Spleen (tissue), 11 donors: ENCODE measurements at regions not wholly inside any gene's neighbourhood (a gene's known extent, or its start where the extent isn't known, plus 50 kb on each side); places are given as distances from the start of the nearest gene placed in this dataset.

Source experiments
- DNase-seq: peaks from one replicate; pipeline ENCODE4 v3.0.0-alpha.2; 2020
- H3K27ac ChIP-seq, 8 donors: fragments of 200-600 bp; sonication (generic) in 7 of 8; 1 replicate in 4 of 8; 2 replicates in 4 of 8; pipeline versions ENCODE4 v1.5.0 to v1.8.0; 2016 to 2021; ENCODE audit warnings: inconsistent platforms in 4 of 8, mild to moderate bottlenecking in 4 of 8, moderate library complexity in 1 of 8
- H3K27me3 ChIP-seq, 7 donors: fragments of 200-600 bp; sonication (generic) in 6 of 7; replicated peaks in 1 of 7; 1 replicate in 4 of 7; 2 replicates in 3 of 7; pipeline versions ENCODE4 v1.5.0 to v1.8.0; 2016 to 2021; ENCODE audit warnings: inconsistent platforms in 3 of 7, mild to moderate bottlenecking in 1 of 7
- H3K36me3 ChIP-seq, 6 donors: fragments of 200-600 bp; sonication (generic) in 5 of 6; 1 replicate in 4 of 6; 2 replicates in 2 of 6; pipeline versions ENCODE4 v1.5.0 to v1.8.0; 2016 to 2021; ENCODE audit warnings: inconsistent platforms in 2 of 6
- H3K4me1 ChIP-seq, 6 donors: fragments of 200-600 bp; sonication (generic) in 5 of 6; 1 replicate in 3 of 6; 2 replicates in 3 of 6; pipeline versions ENCODE4 v1.5.0 to v1.8.0; 2016 to 2021; ENCODE audit warnings: inconsistent platforms in 3 of 6
- H3K4me3 ChIP-seq, 8 donors: fragments of 200-600 bp; sonication (generic) in 7 of 8; 1 replicate in 4 of 8; 2 replicates in 4 of 8; pipeline versions ENCODE4 v1.5.0 to v1.8.0; 2016 to 2021; ENCODE audit warnings: inconsistent platforms in 4 of 8, mild to moderate bottlenecking in 4 of 8, moderate library complexity in 2 of 8
- H3K9me3 ChIP-seq, 8 donors: fragments of 200-600 bp; sonication (generic) in 7 of 8; 1 replicate in 4 of 8; 2 replicates in 4 of 8; pipeline versions ENCODE4 v1.5.0 to v1.8.0; 2016 to 2021; ENCODE audit warnings: inconsistent platforms in 4 of 8
- CTCF ChIP-seq, 11 experiments: fragments of 200-600 bp in 7 of 11; fragments of 450-650 bp in 4 of 11; sonication (generic) in 4 of 11; IDR thresholded peaks in 8 of 11; conservative IDR thresholded peaks in 3 of 11; 1 replicate in 7 of 11; 2 replicates in 4 of 11; pipeline versions ENCODE4 v1.4.0 to v1.8.0; 2016 to 2021; ENCODE audit warnings: antibody characterized with exemption in 11 of 11, inconsistent platforms in 4 of 11, mild to moderate bottlenecking in 1 of 11
- POLR2A ChIP-seq, 3 donors: fragments of 450-650 bp; IDR thresholded peaks; one replicate each; pipeline ENCODE4 v1.5.1; 2017; ENCODE audit warnings: antibody characterized with exemption in 3 of 3, mild to moderate bottlenecking in 1 of 3
- POLR2AphosphoS5 ChIP-seq, 3 donors: sonication (generic); formaldehyde crosslinking; IDR thresholded peaks; one replicate each; pipeline ENCODE4 v1.5.1; 2017; ENCODE audit warnings: antibody characterized with exemption in 3 of 3
- WGBS, 5 donors: extraction: QIAGEN DNeasy Blood & Tissue Kit in 3 of 5; methylation state at CpG; one replicate each; pipeline versions ENCODE4 v1.1.5 to v1.1.7; 2013 to 2018; 5-methylcytosine and 5-hydroxymethylcytosine counted together
- intact Hi-C: fragments of 100-400 bp; cut with DNase I; formaldehyde crosslinking; loops from one replicate; pipeline ENCODE4 v1.15.0; 2023; ENCODE audit warnings: low total_unique reads
- donor health status: healthy with polysubstance abuse.
- donor health status: DM: no; HTN: no; CAD: no; lungs with moderate emphysema.
- donor health status: DM: no; HTN: no; CAD: no.
- donor health status: Bipolar disorder and iron deficiency.
- donor health status: healthy.
- donor health status: DM: no; HTN: no; CAD: no.
- donor health status: DM: yes; HTN: yes; CAD: no.

DNA sequence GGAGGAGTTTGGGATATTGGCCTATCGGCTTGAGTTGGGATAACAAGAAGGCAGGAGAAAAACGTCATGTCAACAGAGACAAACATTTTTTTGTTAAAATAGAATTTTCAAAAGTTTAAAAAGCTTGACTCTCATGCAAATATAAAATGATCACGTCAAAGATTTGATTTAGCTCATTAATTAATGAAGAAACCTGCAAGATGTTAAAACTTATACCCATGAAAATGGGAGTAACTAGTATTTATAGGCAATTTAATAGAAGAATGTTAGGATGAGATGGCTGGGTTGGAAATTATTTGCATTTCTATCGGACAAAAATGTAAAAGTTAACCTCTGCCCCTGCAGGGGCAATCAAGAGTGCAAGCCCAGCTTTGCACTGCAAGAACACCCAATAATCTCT is 184.6 kb upstream of the BCOR start:
- DNase-seq, result no peak
- Histone ChIP-seq H3K4me3 (no peak overlapping the region), H3K9me3 (peaks cover 0 to 17% (median 2%) of the 10 kb centered on the region in 8 donors), H3K4me1 (peaks cover 0 to 12% (median 4%) of the 10 kb centered on the region in 6 donors), H3K36me3 (no peaks in the 10 kb centered on the region), H3K27me3 (no peaks in the 10 kb centered on the region), H3K27ac (no peak overlapping the region)
- no peak for TF ChIP-seq POLR2A (IDR thresholded peaks at IDR 0.05)
- TF ChIP-seq POLR2AphosphoS5 (IDR thresholded peaks at IDR 0.05), result no peak
- TF ChIP-seq CTCF (IDR thresholded peaks at IDR 0.05 in 8 of 11, conservative IDR thresholded peaks at IDR 0.05 in 3 of 11), result no peak
- WGBS, 5 donors, result 63 to 83% (median 78%) methylated on average over 4 of the region's 4 CpGs
- intact Hi-C loops, result no loop called here

DNA sequence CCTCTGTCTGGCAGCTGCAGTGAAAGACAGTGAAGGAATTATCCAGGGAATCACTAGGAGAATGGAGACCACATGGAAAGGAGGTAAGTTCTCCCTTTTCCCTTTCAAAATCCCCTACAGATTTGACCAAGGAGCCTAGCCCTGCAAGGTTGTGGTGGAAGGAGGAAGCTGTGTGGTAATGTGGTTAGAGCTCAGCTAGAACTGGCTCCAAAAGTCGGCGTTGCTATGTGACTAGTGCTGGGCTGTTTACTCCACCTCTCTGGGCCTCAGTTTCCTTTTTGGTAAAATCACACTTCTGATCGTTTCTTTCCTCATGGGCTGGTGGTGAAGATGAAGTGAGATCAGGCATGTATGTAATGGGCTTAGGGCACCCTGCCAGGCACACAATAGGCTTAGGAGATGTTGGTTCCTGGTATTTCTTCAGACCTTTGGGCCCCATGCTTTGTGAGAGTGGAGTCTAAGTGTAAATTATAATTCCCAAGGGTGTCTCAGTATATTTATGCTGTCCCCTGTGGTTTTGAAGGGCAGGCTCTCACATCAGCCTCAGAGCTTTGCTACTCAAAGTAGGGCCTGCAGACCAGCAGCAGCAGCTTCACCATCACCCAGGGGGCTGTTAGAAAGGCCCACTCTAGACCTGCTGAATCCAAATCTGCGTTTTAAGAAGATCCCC is 183.7 kb upstream of the BCOR start:
- no peaks in the 10 kb centered on the region for H3K36me3 ChIP-seq
- intact Hi-C loops, result no loop called here
- peak; percentile 19 for DNase-seq
- H3K4me3 ChIP-seq, result no peak overlapping the region
- peaks cover 0 to 17% (median 2%) of the 10 kb centered on the region in 8 donors for H3K9me3 ChIP-seq
- no peak overlapping the region for H3K27ac ChIP-seq
- H3K4me1 ChIP-seq, result peaks cover 0 to 12% (median 4%) of the 10 kb centered on the region in 6 donors
- TF ChIP-seq POLR2A (IDR thresholded peaks at IDR 0.05), result no peak
- no peak for TF ChIP-seq CTCF (IDR thresholded peaks at IDR 0.05 in 8 of 11, conservative IDR thresholded peaks at IDR 0.05 in 3 of 11)
- TF ChIP-seq POLR2AphosphoS5 (IDR thresholded peaks at IDR 0.05), result no peak
- no peaks in the 10 kb centered on the region for H3K27me3 ChIP-seq
- 31 to 61% (median 43%) methylated on average over 3 to 4 of the region's 4 CpGs for WGBS, 5 donors

DNA sequence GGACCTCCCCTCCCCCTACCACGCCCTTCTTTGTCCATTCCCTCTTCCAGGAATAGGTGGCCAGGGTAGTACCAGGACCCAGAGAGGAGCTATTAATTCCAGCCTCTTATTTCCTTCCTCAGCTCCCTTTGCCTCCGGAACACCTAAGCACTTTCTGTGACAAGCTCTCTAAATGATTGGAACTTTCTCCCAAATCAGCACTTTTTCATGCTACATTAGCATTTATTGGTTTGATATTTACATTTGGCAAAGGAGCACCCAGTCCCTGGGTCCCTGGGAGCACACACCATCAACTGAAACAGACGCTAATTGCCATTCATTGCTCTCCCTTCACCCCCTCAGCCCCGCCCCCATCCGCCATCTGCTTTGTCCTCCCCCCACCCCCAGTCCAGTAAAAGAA is 182.0 kb upstream of the BCOR start:
- intact Hi-C loops, result no loop called here
- Histone ChIP-seq H3K36me3 (no peaks in the 10 kb centered on the region), H3K9me3 (peaks cover 0 to 17% (median 1%) of the 10 kb centered on the region in 8 donors), H3K4me1 (peaks cover 0 to 12% (median 4%) of the 10 kb centered on the region in 6 donors), H3K27me3 (no peaks in the 10 kb centered on the region), H3K27ac (no peak overlapping the region), H3K4me3 (no peak overlapping the region)
- 62 to 95% (median 87%) methylated on average over 5 of the region's 5 CpGs for WGBS, 5 donors
- TF ChIP-seq POLR2A (IDR thresholded peaks at IDR 0.05) (no peak), CTCF (IDR thresholded peaks at IDR 0.05 in 8 of 11, conservative IDR thresholded peaks at IDR 0.05 in 3 of 11) (no peak), POLR2AphosphoS5 (IDR thresholded peaks at IDR 0.05) (no peak)
- no peak for DNase-seq

GRCh38 chrX:40279091-40279430 is 181.3 kb upstream of the BCOR start:
- TF ChIP-seq POLR2A (IDR thresholded peaks at IDR 0.05) (no peak), POLR2AphosphoS5 (IDR thresholded peaks at IDR 0.05) (no peak), CTCF (IDR thresholded peaks at IDR 0.05 in 8 of 11, conservative IDR thresholded peaks at IDR 0.05 in 3 of 11) (no peak)
- Histone ChIP-seq H3K36me3 (no peaks in the 10 kb centered on the region), H3K4me1 (peaks cover 0 to 12% (median 4%) of the 10 kb centered on the region in 6 donors), H3K27ac (no peak overlapping the region), H3K4me3 (no peak overlapping the region), H3K27me3 (no peaks in the 10 kb centered on the region), H3K9me3 (peaks cover 0 to 12% (median 1%) of the 10 kb centered on the region in 8 donors)
- 73 to 100% (median 85%) methylated on average over 1 to 3 of the region's 3 CpGs for WGBS, 5 donors
- peak; percentile 43 for DNase-seq
- intact Hi-C loops, result no loop called here
